ENCODE measurements at regions not wholly inside any gene's neighbourhood (a gene's known extent, or its start where the extent isn't known, plus 50 kb on each side); places are given as distances from the start of the nearest gene placed in this dataset.

- DNase-seq = no peak
Measured at GRCh38 chr7:155138204-155138603, 68.1 kb downstream of the HTR5A start.

- DNase-seq = no peak
Measured at GRCh38 chr7:155141562-155141961, 71.4 kb downstream of the HTR5A start.

GRCh38 chr7:155143381-155143780, 73.3 kb downstream of the HTR5A start:
- no peak for DNase-seq

- DNase-seq = no peak
Measured at GRCh38 chr7:155144371-155144770, 74.2 kb downstream of the HTR5A start.

GRCh38 chr7:155145477-155146255, 75.5 kb downstream of the HTR5A start:
- no peak for DNase-seq

- no peak for DNase-seq
Measured at GRCh38 chr7:155147172-155147571, 77.0 kb downstream of the HTR5A start.

- DNase-seq = no peak
Measured at GRCh38 chr7:155147624-155148023, 77.5 kb downstream of the HTR5A start.

- no peak for DNase-seq
Measured at GRCh38 chr7:155153676-155154075, 83.6 kb downstream of the HTR5A start.

GRCh38 chr7:155154586-155154985, 84.5 kb downstream of the HTR5A start:
- no peak for DNase-seq

- no peak for DNase-seq
Measured at GRCh38 chr7:155161690-155162089, 91.6 kb downstream of the HTR5A start.

- DNase-seq = no peak
Measured at GRCh38 chr7:155162422-155162821, 92.3 kb downstream of the HTR5A start.

GRCh38 chr7:155163696-155164095, 93.6 kb downstream of the HTR5A start:
- DNase-seq = no peak

- DNase-seq = no peak
Measured at GRCh38 chr7:155164316-155164715, 94.2 kb downstream of the HTR5A start.

- DNase-seq = no peak
Measured at GRCh38 chr7:155166108-155166507, 96.0 kb downstream of the HTR5A start.

- DNase-seq = no peak
Measured at GRCh38 chr7:155166673-155167370, 96.7 kb downstream of the HTR5A start.

- no peak for DNase-seq
Measured at GRCh38 chr7:155167706-155168365, 97.7 kb downstream of the HTR5A start.

- DNase-seq = no peak
Measured at GRCh38 chr7:155168597-155169480, 98.7 kb downstream of the HTR5A start.

GRCh38 chr7:155169498-155170065, 99.5 kb downstream of the HTR5A start:
- no peak for DNase-seq

- no peak for DNase-seq
Measured at GRCh38 chr7:155170331-155170730, 100.2 kb downstream of the HTR5A start.

GRCh38 chr7:155172141-155172540, 102.0 kb downstream of the HTR5A start:
- DNase-seq = no peak

GRCh38 chr7:155173905-155174304, 103.8 kb downstream of the HTR5A start:
- DNase-seq = no peak

- no peak for DNase-seq
Measured at GRCh38 chr7:155178096-155178495, 108.0 kb downstream of the HTR5A start.

- DNase-seq = no peak
Measured at GRCh38 chr7:155181768-155182167, 111.6 kb downstream of the HTR5A start.
